GM21786 (cell line): ENCODE measurements at regions not wholly inside any gene's neighbourhood (a gene's known extent, or its start where the extent isn't known, plus 50 kb on each side); places are given as distances from the start of the nearest gene placed in this dataset.

Experiments
- ATAC-seq: cut with Tn5 transposase; IDR thresholded peaks from one replicate; pipeline ENCODE4 v1.9.1; 2021; ENCODE audit not compliant: unreplicated experiment

DNA sequence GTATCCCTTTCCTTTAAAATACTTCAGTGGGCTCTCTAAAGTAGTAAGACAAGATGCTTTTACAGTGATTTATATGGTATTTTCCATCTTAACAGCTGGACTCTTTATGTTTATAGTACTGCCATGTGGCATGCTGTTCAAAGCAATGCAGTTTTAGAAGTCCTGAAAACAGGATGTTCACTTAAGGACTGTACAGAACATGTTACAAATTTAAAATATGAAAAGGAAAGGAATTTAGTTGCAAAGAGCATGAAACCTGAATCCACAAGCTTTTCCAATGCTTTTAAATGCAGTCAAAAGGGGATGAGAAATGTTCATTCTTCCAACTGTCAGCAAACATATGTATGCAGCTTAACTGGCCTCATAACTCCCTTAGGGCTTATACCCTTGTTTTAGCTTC is 580.2 kb downstream of the EFNA5 start:
- ATAC-seq: no peak

DNA sequence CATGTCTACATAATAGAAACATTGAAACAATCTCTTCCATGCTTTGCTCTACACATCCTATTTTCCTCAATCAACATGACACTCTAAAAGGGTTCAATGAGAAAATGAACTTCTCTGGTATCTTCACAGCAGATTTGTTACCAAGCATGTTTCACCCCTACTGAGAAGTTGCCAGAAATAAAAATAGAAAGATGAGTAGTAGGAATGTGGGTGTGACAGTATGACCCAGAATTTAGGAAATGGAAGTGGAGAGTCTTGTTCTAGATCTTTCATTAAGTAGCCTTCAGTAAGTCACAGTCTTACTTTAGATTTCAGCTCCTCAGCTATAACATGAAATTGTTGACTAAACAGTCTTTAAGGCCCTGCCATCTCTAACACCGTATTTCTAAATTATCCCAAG is 581.8 kb downstream of the EFNA5 start:
- no peak for ATAC-seq

GRCh38 chr5:107085572-107085971 is 585.2 kb downstream of the EFNA5 start:
- ATAC-seq: no peak

DNA sequence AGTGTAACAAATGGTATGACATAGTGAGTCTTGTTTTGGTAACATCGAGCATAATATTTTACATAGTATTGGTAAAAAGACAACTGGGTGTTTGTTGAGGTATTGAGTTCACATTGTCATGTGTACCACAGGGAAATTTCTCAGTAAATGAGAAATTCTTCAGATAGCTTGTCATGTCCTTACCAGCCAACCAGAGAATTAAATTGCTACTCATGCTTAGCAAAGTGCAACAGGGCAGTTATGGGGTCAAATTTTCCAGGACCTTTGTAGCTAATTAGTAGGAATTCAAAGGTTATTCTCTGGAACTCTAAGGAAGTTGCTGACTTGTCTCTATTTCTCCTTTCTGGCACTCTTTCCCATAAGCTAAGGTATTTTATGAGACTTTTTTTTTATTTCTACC is 595.7 kb downstream of the EFNA5 start:
- ATAC-seq: no peak

DNA sequence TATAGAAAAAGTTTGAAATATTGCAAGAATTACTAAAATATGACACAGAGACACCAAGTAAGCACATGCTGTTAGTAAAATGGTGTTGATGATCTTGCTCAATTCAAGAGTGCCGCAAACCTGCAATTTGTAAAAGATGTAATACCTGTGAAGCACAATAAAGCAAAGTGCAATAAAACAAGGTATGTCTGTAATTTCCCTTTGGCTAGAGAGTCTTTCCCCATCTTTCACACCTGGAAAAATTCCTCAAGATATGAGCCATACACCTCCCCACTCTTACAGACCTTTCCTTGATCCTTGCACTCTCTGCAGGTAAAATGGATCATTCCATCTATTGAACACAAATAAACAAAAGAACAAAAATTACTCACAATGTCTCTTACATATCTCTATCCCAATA is 597.8 kb downstream of the EFNA5 start:
- ATAC-seq: no peak

GRCh38 chr5:107072440-107072839 is 598.3 kb downstream of the EFNA5 start:
- no peak for ATAC-seq

- no peak for ATAC-seq
These were observed 602.0 kb downstream of the EFNA5 start for GRCh38 chr5:107068782-107069181.

DNA sequence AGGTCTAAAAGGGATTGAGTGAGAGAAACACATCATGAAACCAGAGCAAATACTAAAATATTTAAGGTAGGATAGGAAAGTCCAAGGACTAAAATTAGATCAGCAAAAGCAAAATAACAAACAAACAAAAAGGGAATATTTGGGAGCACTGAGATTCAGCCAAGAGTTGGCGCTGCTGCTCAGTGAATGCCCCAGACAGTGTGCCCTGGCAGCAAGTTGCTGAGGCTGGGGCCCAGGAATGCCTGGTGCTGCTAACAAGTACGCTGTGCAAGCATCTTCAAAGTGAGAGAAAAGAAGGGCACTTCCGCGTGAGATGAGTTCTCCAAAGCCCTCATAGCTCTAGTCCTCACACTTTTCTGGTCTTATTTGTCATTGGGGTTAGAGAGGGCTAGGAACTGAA is 603.3 kb downstream of the EFNA5 start:
- ATAC-seq: no peak

GRCh38 chr5:107063511-107063910 is 607.2 kb downstream of the EFNA5 start:
- no peak for ATAC-seq

DNA sequence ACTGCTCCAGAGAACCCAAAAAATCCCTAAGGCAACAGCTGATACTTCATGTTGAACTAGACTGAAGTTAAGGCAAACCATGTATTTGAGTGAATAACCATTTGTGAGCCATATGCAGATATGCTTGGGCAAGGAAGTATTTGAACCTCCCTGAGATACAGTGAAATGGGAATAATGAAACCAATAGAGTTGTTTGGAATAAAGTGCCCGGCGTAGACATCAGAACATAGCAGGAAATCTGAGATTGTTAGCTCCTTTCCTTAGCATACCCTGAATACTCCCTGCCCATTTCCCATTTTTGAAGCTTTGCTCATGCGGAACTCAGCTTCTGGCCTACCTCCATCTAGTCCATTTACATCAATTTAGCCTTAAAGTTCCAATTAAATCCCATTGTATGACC is 611.9 kb downstream of the EFNA5 start:
- no peak for ATAC-seq

DNA sequence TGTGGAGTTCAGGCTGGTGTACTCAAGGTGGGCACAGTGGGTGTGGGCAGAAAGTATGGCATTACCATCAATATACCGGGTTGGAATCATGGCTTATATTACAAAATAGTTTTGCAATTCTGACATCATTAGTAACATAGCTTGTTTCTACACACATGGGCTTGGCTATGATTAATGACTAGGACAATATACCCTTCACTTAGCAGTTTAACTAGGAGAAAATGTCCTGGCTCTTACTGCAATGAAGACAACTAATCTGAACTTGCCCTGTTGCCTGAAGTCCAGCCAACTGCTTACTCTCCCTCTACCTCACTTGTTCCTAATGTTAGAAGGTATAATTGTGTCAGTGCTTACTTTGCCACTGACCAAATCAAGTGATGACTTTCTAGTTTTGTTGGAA is 612.5 kb downstream of the EFNA5 start:
- no peak for ATAC-seq

- no peak for ATAC-seq
These were observed 614.5 kb downstream of the EFNA5 start for GRCh38 chr5:107056278-107056677.

GRCh38 chr5:107047048-107047447 is 623.7 kb downstream of the EFNA5 start:
- no peak for ATAC-seq

GRCh38 chr5:107043665-107044064 is 627.1 kb downstream of the EFNA5 start:
- no peak for ATAC-seq

DNA sequence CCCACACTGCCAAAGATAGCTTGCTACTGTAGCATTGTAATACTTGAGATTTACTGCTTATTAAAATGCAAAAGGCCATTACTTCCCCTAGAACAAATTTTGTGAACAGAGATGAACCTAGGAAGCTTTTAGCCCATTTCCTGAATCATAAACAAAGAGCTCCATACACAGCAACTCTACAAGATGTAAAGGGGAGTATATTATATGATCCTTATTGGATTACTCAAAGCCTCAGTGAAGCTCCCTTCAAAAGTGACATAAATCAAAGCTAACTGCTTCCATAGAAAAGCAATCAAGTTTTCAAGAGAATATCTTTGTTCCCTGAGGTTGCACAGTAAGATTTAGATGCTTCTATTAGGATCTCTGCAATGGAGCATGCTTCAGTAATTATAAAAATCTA is 629.8 kb downstream of the EFNA5 start:
- no peak for ATAC-seq

DNA sequence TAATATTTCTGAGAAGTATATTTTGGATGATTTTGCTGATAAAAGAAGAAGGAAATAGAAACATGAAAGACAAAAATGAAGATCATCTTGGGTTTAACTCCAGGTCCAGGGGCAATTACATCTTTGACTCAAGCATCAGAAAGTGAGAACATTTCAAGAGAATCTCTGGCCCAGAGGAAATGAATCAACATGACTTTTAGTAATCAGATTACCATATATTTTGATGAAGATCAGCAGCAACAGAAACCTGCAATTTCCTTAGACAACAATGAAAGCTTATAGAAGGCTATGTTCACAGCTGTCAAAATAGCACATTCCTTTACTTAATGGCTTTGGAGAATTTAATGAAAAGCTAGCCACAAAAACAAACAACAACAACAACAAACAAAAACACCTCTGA is 638.1 kb downstream of the EFNA5 start:
- no peak for ATAC-seq

- no peak for ATAC-seq
These were observed 641.8 kb downstream of the EFNA5 start for GRCh38 chr5:107028938-107029337.

- no peak for ATAC-seq
These were observed 644.8 kb downstream of the EFNA5 start for GRCh38 chr5:107025712-107026497.

- ATAC-seq: no peak
These were observed 647.0 kb downstream of the EFNA5 start for GRCh38 chr5:107023732-107024131.

GRCh38 chr5:107021575-107021974 is 649.2 kb downstream of the EFNA5 start:
- no peak for ATAC-seq

DNA sequence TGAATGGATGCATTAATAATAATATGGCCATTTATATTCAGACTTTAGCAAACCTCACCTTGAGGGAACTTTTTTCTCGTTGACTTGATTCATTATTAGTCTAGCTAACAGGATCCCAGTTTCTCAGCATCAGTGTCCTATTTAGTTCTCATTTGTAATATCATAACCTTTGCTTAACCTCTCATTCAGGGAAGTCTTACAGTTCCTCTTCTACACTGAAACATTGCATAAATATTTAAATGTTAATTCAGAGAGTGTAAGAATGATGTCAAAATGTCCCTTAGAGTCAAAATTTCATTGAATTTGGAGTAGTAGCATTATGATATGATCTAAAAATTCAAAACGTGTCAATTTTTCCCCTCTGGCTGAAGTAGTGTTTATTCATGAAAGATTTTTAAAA is 650.1 kb downstream of the EFNA5 start:
- no peak for ATAC-seq

GRCh38 chr5:107017616-107018015 is 653.1 kb downstream of the EFNA5 start:
- ATAC-seq: no peak

DNA sequence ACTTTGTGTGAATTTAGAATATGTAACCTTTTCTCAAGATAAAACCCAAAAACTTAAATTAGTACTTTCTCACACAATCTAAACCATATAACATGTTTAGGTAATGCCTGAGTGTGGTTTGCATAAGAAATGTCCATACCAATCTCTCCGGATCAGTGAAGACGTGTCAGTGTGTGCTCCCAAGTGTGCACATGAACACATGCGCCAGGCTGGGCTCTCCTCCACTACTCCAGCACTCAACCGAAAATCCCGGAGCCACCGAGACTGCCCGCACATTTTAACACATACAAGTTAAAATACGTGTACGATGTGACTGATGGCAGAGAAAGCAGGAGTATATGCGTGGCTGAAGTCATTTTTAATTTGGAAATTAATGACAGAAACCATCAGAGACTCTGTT is 658.4 kb downstream of the EFNA5 start:
- ATAC-seq: no peak
